GM18502 (cell line): ENCODE measurements at regions not wholly inside any gene's neighbourhood (a gene's known extent, or its start where the extent isn't known, plus 50 kb on each side); places are given as distances from the start of the nearest gene placed in this dataset.
"Not testable (repeated sequence)": the region's sequence is repeated elsewhere in the genome, so short reads cannot be mapped to it uniquely, and the experiment has no call there.

Experiments used
- ATAC-seq: cut with Tn5 transposase; IDR thresholded peaks from one replicate; pipeline ENCODE4 v1.9.1; 2021; ENCODE audit warnings: mild to moderate bottlenecking; ENCODE audit not compliant: unreplicated experiment, poor library complexity

DNA sequence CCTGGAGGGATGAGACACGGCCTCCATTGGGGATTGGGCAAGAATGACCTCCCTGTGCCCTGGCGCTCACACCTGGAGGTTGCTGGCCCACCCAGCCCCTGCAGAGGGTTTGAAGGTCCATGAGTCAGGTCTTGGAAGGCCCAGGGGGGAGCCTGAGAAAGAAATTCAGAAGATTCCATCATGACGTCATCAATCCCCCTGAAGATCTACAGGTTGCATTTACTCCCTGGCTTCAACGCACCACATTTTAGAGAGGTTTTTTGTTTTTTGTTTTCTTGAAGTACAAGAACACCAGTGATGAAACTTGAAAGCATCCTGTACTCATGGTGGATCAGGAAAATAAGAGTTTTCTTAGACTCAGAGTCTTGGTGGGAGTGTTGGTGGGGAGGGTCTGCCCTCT, 82.4 kb upstream of the SLC25A33 start:
- no peak for ATAC-seq

- no peak for ATAC-seq
Observed at GRCh38 chr1:9459816-9460407, 79.4 kb upstream of the SLC25A33 start.

DNA sequence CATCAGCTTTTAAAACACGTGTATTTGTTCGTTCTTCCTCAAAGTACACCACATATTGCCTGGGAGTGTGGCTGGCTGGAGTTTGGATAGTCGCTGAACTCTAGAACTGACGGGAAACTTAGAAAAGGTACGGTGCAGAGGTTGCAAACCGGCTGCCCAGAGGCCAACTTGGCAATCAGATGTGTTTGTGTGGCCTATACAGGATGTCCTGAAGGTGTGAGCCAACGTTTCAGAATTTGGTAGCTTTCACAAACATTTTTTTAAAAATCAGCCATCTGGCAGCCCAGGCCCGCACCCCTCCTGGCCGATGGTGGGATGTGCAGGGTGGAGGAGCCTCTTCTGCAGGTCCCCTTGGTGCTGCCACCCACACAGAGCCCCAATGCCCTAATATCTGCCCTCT, 73.6 kb upstream of the SLC25A33 start:
- ATAC-seq, result no peak

GRCh38 chr1:9466780-9467758, 72.2 kb upstream of the SLC25A33 start:
- ATAC-seq, result no peak

- ATAC-seq, result not testable (repeated sequence)
Observed at GRCh38 chr1:9469882-9470281, 69.4 kb upstream of the SLC25A33 start.

- ATAC-seq, result no peak
Observed at GRCh38 chr1:9471679-9472078, 67.6 kb upstream of the SLC25A33 start.

DNA sequence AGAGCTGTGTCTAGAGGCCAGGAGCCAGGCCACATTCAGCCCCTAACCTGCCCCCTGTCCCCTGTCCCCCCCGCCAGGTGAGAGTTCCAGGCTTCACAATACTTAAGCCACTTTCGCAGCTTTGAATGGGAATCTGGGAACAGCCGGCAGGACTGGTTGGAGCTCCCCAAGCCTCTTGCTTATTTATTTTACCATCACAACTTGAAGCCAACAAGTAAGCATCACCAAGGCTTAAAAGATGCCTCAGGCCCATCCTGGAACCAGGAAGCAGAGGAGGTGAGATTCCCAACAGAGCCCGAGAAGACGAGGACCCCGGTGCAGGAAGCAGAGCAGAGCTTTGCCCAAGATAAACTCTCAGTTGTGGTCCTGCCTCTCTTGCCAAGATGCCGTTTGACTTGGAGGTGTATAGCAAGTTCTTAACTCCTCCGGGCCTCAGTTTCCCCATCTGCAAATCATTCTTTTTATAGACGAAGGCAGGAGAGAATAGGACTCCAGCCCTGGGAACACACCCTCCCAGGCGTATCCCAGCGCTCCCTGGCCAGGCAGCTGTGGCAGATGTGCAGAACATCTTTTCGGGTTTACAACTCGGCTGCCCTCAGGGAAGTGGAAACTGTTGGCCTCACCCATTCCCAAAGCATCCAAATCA, 66.8 kb upstream of the SLC25A33 start:
- no peak for ATAC-seq

DNA sequence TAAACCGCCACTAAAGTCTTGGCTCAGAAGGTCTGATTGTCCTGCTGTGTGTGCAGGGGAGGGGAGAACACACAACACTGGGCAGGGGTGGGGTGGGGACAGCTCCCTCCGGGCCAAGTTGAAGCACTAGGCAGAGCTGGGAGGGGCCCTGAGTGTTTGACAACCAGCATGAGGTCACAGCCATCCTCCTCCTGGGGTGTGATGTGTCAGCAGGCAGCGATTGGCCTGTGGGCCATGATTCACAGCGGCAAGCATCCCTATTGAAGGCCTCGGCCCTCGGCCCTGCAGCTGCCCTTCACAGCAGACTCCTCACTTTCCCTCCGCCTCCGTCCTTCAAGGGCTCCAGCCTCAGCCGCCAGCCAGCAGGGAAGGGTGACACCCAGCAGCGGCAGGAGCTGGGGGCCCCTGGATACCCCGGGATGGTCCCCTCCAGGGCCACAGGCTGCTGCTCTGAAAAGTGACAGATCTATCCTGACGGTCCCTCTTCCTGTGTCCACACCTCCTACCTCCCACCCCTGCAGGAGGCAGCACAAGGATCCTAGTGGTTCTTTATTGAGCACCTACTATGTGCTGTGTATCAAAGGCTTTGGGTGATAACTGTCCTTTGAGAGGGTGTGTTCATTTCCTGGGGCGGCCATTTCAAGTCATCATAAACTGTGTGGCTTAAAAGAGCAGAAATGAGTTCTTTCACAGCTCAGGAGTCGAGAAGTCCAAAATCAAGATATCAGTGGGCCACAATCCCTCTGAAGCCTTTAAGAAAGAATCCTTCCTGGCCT, 66.0 kb upstream of the SLC25A33 start:
- no peak for ATAC-seq

DNA sequence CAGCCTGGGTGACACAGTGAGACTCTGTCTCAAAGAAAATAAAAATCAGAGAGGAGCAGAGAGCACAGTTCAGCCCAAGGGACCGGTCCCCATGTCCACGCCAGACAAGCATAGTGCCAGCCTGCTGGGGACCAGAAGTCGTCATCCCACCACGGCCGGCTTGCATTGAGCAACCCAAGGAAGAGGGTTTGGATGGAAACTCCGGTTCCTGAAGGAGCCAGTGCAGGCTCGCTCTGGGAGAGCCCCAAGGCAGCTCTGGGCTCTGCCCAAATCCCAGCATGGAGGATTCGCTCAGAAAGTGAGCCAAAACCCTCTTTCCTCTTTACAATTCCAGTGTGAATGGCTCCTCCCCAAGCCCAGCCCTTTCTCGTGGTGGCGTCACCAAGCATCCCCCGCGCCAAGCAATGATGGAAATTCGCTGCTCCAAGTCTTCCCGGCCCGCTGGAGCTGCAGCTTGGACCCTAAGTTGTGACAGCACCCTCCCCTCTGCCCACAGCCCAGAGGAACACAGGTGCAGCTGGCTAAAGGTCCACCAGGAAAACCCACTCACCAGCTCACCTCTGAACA, 64.1 kb upstream of the SLC25A33 start:
- no peak for ATAC-seq

DNA sequence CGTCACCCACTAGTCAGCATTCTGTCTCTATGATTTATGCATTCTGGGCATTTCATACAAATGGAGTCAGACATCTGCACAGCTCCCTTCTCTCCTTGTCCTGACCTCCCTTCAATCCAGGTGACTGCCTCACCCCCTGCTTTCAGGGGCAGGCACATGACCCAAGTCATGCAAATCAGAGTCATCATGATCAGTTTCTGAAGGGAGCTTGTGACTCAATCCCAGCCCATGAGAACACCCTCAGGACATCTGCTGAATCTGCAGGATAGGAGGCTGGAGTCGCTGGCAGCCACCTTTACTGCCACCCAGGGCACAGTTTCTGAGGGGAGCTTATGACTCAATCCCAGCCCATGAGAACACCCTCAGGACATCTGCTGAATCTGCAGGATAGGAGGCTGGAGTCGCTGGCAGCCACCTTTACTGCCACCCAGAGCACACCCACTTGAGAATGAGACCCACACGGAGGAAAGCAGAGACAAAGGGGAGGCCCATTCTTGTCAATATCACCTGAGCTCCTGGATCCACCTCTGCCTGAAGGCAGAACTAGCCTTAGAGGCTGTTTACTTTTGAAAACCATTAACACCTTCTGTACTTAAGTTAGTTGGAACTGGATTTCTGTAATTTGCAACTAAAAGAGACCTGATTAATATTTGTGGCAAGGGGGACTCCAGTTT, 62.3 kb upstream of the SLC25A33 start:
- no peak for ATAC-seq

- no peak for ATAC-seq
Observed at GRCh38 chr1:9477535-9477934, 61.7 kb upstream of the SLC25A33 start.

DNA sequence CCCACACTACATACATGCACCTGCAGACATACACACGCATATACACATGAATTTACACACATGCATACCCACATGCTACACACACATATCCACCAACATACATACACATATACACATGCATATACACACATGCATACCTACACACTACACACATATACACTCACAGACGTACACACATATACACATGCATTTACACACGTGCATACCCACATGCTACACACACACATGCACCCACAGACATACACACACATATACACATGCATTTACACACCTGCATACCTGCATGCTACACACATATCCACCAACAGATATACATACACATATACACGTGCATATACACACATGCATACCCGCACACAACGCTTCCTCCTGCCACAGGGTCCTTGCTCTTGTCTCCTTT, 61.2 kb upstream of the SLC25A33 start:
- no peak for ATAC-seq

- no peak for ATAC-seq
Observed at GRCh38 chr1:9481048-9481447, 58.2 kb upstream of the SLC25A33 start.

DNA sequence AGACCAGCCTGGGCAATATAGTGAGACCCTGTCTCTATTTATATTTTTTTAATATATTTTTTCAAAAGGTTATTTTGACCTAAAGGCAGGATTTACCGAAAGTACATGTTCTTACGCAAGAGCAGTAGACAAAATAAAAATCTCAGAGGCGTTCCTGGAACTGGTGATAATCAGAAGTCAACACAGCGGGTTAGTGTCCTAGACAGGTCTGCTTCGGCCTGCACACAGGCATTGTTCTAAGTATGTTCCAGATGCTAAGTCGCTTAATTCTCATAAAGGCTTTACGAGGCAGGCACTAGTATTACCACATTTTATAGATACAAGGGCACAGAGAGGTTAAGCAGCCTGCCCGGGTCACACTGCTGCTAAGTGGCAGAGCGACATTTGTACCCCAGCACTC, 56.9 kb upstream of the SLC25A33 start:
- ATAC-seq, result no peak

- no peak for ATAC-seq
Observed at GRCh38 chr1:9482816-9483572, 56.3 kb upstream of the SLC25A33 start.

GRCh38 chr1:9486466-9487140, 52.7 kb upstream of the SLC25A33 start:
- no peak for ATAC-seq
